Transverse colon (tissue), 4 donors: ENCODE measurements at regions not wholly inside any gene's neighbourhood (a gene's known extent, or its start where the extent isn't known, plus 50 kb on each side); places are given as distances from the start of the nearest gene placed in this dataset.

Source experiments
- DNase-seq: peaks from one replicate; pipeline ENCODE4 v3.0.0-alpha.2; 2019
- H3K27ac ChIP-seq, 4 donors: fragments of 200-600 bp; sonication (generic); 2 replicates each; pipeline ENCODE4 v1.5.1; 2016 to 2018; ENCODE audit warnings: inconsistent platforms in 4 of 4
- H3K27me3 ChIP-seq: fragments of 200-600 bp; sonication (generic); 2 replicates; pipeline ENCODE4 v1.5.1; 2017; ENCODE audit warnings: inconsistent platforms
- H3K36me3 ChIP-seq, 4 donors: fragments of 200-600 bp; sonication (generic); 2 replicates each; pipeline ENCODE4 v1.5.1; 2017 to 2019; ENCODE audit warnings: inconsistent platforms in 4 of 4
- H3K4me1 ChIP-seq, 4 donors: fragments of 200-600 bp; sonication (generic); 2 replicates each; pipeline ENCODE4 v1.5.1; 2017 to 2020; ENCODE audit warnings: inconsistent platforms in 4 of 4
- H3K4me3 ChIP-seq, 4 donors: fragments of 200-600 bp; sonication (generic); 1 replicate in 1 of 4; 2 replicates in 3 of 4; pipeline versions ENCODE4 v1.5.1 to v1.6.1; 2017 to 2019; ENCODE audit warnings: inconsistent platforms in 4 of 4
- H3K9me3 ChIP-seq, 2 donors: fragments of 200-600 bp; sonication (generic); 2 replicates each; pipeline ENCODE4 v1.5.1; 2017 to 2019; ENCODE audit warnings: inconsistent platforms in 2 of 2
- EP300 ChIP-seq: sonication (generic); formaldehyde crosslinking; IDR thresholded peaks from one replicate; pipeline ENCODE4 v1.6.1; 2017; ENCODE audit warnings: antibody characterized with exemption, low read depth
- POLR2A ChIP-seq: fragments of 450-650 bp; IDR thresholded peaks from one replicate; pipeline ENCODE4 v1.6.1; 2016; ENCODE audit warnings: antibody characterized with exemption, mild to moderate bottlenecking, moderate library complexity
- POLR2AphosphoS5 ChIP-seq, 3 donors: sonication (generic); formaldehyde crosslinking; IDR thresholded peaks; one replicate each; pipeline ENCODE4 v1.6.1; 2016; ENCODE audit warnings: antibody characterized with exemption in 3 of 3
- WGBS, 2 donors: methylation state at CpG; one replicate each; pipeline ENCODE4 v1.1.5; 2018; ENCODE audit warnings: low coverage in 1 of 2; 5-methylcytosine and 5-hydroxymethylcytosine counted together
- in situ Hi-C, 4 donors: fragments of 200-750 bp; cut with MboI; loops; one replicate each; pipeline versions ENCODE4 v1.15.0 to v1.15.1; 2017; ENCODE audit warnings: low sequenced_read_pairs in 3 of 4, low pct_ligation_motif_present in 1 of 4, low pct_unique_long_range_greater_than_20kb in 1 of 4
- intact Hi-C: fragments of 100-400 bp; cut with DNase I; formaldehyde crosslinking; loops from one replicate; pipeline ENCODE4 v1.15.1; 2023; ENCODE audit warnings: low total_unique reads
- TF ChIP-seq, protein P1 (sequence below), 5 experiments: fragments of 200-600 bp in 3 of 5; fragments of 450-650 bp in 2 of 5; sonication (generic) in 3 of 5; IDR thresholded peaks; 1 replicate in 2 of 5; 2 replicates in 3 of 5; pipeline ENCODE4 v1.5.1; 2016 to 2017; ENCODE audit warnings: antibody characterized with exemption in 5 of 5, inconsistent platforms in 3 of 5, mild to moderate bottlenecking in 2 of 5, moderate library complexity in 1 of 5

GRCh38 chr5:98483301-98483685 lies 290.2 kb upstream of the RGMB start:
- in situ Hi-C loops (no loop called here), intact Hi-C loops (no loop called here)
- H3K27ac ChIP-seq = no peak overlapping the region
- no peaks in the 10 kb centered on the region for H3K4me1 ChIP-seq
- TF ChIP-seq EP300 = no peak
- TF ChIP-seq POLR2AphosphoS5 (IDR thresholded peaks at IDR 0.05) = no peak
- TF ChIP-seq, protein P1, sequence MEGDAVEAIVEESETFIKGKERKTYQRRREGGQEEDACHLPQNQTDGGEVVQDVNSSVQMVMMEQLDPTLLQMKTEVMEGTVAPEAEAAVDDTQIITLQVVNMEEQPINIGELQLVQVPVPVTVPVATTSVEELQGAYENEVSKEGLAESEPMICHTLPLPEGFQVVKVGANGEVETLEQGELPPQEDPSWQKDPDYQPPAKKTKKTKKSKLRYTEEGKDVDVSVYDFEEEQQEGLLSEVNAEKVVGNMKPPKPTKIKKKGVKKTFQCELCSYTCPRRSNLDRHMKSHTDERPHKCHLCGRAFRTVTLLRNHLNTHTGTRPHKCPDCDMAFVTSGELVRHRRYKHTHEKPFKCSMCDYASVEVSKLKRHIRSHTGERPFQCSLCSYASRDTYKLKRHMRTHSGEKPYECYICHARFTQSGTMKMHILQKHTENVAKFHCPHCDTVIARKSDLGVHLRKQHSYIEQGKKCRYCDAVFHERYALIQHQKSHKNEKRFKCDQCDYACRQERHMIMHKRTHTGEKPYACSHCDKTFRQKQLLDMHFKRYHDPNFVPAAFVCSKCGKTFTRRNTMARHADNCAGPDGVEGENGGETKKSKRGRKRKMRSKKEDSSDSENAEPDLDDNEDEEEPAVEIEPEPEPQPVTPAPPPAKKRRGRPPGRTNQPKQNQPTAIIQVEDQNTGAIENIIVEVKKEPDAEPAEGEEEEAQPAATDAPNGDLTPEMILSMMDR (IDR thresholded peaks at IDR 0.05) = no peak
- TF ChIP-seq POLR2A = no peak
- WGBS, 2 donors = 59 to 60% methylated on average over 1 of the region's 1 CpG
- H3K4me3 ChIP-seq = no peak overlapping the region
- H3K36me3 ChIP-seq = no peaks in the 10 kb centered on the region
- DNase-seq = no peak
- H3K9me3 ChIP-seq = no peaks in the 10 kb centered on the region
- no peaks in the 10 kb centered on the region for H3K27me3 ChIP-seq

DNA sequence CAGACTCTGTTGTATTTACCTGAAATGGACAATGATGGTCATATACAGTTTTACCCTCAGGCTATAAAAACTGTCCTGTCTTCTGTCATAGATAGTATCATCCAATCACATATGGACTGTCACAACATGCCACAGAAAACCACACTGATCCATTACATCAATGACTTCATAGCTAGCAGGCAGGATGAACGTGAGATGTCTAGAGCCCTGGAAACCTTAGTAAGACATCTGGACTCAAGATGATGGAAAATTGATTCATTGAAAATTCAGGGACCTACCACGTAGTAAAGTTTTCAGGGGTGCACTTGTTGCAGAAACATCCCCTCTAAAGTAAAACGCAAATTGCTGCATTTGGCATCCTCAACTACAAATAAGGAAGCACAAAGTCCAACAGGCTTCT lies 284.4 kb upstream of the RGMB start:
- Histone ChIP-seq H3K27me3 (no peaks in the 10 kb centered on the region), H3K9me3 (peaks cover 0 to 3% of the 10 kb centered on the region in 2 donors), H3K27ac (no peak overlapping the region), H3K36me3 (no peaks in the 10 kb centered on the region), H3K4me3 (no peak overlapping the region), H3K4me1 (no peaks in the 10 kb centered on the region)
- TF ChIP-seq, protein P1 (IDR thresholded peaks at IDR 0.05) = no peak
- TF ChIP-seq EP300 (no peak), POLR2AphosphoS5 (IDR thresholded peaks at IDR 0.05) (no peak), POLR2A (no peak)
- in situ Hi-C loops = no loop called here
- 62 to 82% methylated on average over 2 to 3 of the region's 3 CpGs for WGBS, 2 donors
- DNase-seq = no peak
- intact Hi-C loops = no loop called here

DNA sequence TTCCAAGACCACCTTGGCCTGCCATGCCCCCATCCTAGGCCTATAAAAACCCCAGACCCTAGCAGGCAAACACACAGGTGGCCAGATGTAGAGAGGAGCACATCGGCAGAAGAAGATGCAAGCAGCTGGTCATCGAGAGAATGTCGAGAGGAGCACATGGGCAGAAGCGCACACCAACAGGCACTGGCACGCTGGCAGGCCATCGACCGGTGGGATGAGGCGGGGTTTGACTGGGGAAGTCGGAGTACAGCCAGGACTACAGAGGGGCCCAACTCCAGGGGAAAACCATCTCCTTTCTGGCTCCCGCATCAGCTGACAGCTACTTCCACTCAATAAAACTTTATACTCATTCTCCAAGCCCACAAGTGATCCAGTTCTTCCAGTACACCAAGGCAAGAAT lies 283.1 kb upstream of the RGMB start:
- peaks cover 0 to 3% of the 10 kb centered on the region in 2 donors for H3K9me3 ChIP-seq
- DNase-seq = no peak
- H3K27me3 ChIP-seq = no peaks in the 10 kb centered on the region
- H3K4me1 ChIP-seq = no peaks in the 10 kb centered on the region
- WGBS, 2 donors = 80 to 92% methylated on average over 1 to 10 of the region's 10 CpGs
- no peak for TF ChIP-seq POLR2AphosphoS5 (IDR thresholded peaks at IDR 0.05)
- TF ChIP-seq POLR2A = no peak
- no peak for TF ChIP-seq EP300
- TF ChIP-seq, protein P1 (IDR thresholded peaks at IDR 0.05) = no peak
- no peak overlapping the region for H3K4me3 ChIP-seq
- no peak overlapping the region for H3K27ac ChIP-seq
- in situ Hi-C loops (no loop called here), intact Hi-C loops (no loop called here)
- H3K36me3 ChIP-seq = no peaks in the 10 kb centered on the region

GRCh38 chr5:98492258-98492657 lies 281.2 kb upstream of the RGMB start:
- Histone ChIP-seq H3K27me3 (no peaks in the 10 kb centered on the region), H3K4me1 (peaks cover 0 to 1% (median 0%) of the 10 kb centered on the region in 4 donors), H3K36me3 (no peaks in the 10 kb centered on the region), H3K4me3 (no peak overlapping the region), H3K9me3 (peaks cover 0 to 3% of the 10 kb centered on the region in 2 donors), H3K27ac (no peak overlapping the region)
- in situ Hi-C loops (no loop called here), intact Hi-C loops (no loop called here)
- TF ChIP-seq EP300 (no peak), POLR2A (no peak), POLR2AphosphoS5 (IDR thresholded peaks at IDR 0.05) (no peak)
- TF ChIP-seq, protein P1 (IDR thresholded peaks at IDR 0.05) = no peak
- 100% methylated on average over 1 of the region's 1 CpG; no CpG with 5 or more reads in 1 of the 2 donors for WGBS, 2 donors
- no peak for DNase-seq
